Hematopoietic multipotent progenitor cell treated with erythropoietin and hydrocortisone succinate and interleukin-3 and kit ligand, for 6 days (in vitro differentiated cells): ENCODE measurements at regions not wholly inside any gene's neighbourhood (a gene's known extent, or its start where the extent isn't known, plus 50 kb on each side); places are given as distances from the start of the nearest gene placed in this dataset.

Source experiments
- DNase-seq: peaks from one replicate; pipeline ENCODE4 v3.0.0-alpha.2; 2015

- no peak for DNase-seq
Measured at GRCh38 chr1:4017636-4018365, 117.7 kb upstream of the C1orf174 start.

GRCh38 chr1:4018466-4019146, 118.5 kb upstream of the C1orf174 start:
- no peak for DNase-seq

GRCh38 chr1:4019147-4019521, 119.1 kb upstream of the C1orf174 start:
- no peak for DNase-seq

DNA sequence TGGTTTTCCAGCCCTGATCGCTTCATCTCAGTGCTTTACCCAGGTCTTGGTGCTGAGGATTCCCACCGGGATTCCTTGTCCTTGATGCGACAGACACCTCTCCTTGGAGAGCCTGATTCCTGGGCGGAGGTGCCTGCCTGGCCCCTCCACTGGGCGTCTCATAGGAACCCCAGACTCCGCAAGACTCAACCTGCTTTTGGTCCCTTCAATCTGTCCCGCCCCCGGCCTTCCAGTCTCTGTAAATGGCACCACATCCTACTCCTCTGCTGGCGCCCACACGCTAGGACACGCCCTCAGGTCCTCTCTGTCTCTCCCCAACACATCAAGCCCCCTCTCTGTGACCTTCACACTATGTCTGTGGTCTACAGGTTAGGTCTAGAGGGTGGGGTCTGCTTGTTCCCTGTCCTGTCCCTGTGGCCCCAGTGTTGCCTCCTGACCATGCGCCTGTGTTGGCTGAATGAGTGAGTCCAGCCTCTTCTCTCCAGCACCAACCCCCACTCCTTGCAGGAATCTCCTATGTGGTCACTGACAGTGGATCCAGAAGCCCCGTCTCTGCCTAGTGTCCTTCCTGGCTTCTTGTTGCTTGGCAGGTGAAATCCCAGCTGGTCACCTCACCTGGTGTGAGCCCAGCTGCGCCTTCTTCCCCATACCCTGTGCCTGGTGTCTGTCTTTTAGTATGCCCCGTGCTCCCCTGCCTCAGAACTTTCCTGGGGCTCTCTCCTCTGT, 119.7 kb upstream of the C1orf174 start:
- no peak for DNase-seq

DNA sequence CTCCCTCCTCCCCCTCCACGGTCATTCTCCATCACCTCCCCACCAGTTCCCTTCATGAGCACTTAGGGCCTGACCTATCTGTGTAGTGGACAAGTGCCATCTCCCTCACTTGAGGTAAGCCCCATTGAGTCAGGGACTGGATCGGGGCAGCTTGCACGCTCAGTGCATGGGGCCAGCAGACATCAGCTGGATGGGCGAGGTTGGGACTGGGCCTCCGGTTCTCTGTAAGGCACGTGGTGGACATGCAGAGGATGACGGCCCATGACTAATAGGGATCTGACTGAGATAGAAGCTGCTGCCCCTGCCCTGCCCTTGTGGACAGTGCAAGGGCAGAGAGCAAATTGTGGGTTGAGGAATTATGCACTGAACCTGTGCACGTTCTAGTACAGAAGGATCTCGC, 120.4 kb upstream of the C1orf174 start:
- no peak for DNase-seq

GRCh38 chr1:4021136-4021973, 121.3 kb upstream of the C1orf174 start:
- no peak for DNase-seq

DNA sequence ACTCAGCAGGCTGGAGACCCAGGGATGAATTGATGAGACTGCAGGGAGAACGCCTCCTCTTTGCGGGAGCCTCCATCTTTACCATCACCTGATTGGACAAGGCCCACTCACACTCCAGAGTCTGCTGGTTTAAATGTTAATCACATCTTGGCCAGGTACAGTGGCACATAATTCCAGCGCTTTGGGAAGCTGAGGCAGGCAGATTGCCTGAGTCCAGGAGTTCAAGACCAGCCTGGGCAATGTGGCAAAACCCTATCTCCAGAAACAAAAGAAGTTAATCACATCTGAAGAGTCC, 121.8 kb upstream of the C1orf174 start:
- no peak for DNase-seq

DNA sequence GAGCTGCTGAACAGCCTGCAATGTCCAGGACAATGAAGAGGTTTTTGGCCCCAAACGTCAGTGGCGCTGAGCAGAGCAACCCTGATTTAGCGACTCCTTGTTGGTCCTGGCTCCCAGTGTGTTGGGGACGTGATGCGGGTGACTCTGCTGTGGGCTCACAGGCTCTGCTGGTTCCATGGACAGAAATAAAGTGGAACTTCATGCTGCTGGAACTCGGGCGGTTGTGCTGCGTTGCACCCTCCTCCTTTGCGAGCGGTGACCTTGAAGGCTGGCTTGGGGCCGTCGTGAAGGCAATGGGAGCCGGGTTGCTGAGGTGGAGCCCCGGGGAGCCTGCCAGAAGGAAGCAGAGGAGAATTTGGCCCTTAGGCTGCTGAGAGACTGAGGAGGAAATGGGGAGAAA, 122.6 kb upstream of the C1orf174 start:
- no peak for DNase-seq

DNA sequence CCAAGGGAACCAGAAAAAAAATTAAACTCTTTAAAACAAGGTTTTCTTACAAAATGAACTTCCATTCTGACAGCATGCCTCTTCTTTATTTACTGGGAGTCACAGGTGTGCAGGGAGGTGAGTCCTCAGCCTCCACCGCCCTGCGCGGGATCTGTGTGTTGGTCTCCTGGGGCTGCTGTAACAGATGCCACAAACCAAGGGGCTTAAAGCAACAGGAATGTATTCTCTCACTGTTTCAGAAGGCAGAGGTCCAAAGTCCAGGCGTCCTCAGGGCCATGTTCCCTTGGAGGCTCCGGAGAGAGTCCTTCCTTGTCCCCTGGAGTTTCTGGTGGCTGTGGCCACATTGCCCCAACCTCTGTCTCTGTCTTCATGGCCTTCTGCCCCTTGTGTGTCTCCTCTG, 123.6 kb upstream of the C1orf174 start:
- DNase-seq, result no peak

GRCh38 chr1:4024811-4025210, 124.7 kb upstream of the C1orf174 start:
- no peak for DNase-seq

DNA sequence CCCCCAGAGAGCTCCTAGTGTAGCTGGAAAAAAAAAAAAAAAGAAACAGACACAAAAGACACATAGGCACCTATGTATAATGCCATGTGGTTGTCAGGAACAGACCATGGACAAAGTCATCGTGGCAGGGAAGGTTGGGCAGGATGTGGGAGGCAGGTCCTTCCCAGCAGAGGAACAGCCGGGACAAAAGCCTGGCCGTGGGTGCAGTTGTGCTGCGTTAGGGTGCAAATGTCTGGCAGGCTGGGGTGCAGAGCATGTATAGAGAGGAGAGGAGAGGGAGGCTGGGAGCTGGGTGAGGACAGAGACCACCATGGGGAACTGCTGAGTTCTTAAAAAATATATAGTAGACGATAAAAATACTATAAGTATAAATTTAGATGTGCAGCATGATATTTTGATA, 125.7 kb upstream of the C1orf174 start:
- no peak for DNase-seq

DNA sequence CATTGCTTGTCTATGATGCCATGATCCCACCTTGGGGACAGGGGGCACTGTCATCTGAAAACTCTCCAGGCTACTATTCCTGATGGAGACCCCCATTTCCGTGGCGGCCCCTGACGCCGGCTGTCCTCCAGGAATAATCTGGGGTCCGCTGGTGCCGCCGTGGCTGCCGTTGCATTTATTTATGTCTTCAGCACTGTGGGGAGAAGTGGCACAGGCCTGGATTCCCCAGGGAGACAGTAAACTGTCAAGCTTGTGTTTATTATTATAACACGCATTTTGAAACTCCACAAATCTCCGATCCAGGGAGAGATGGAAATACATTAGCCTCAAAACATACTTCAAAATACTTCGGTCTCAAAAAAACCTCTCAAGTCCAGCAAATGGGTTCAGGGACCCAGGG, 126.9 kb upstream of the C1orf174 start:
- no peak for DNase-seq

DNA sequence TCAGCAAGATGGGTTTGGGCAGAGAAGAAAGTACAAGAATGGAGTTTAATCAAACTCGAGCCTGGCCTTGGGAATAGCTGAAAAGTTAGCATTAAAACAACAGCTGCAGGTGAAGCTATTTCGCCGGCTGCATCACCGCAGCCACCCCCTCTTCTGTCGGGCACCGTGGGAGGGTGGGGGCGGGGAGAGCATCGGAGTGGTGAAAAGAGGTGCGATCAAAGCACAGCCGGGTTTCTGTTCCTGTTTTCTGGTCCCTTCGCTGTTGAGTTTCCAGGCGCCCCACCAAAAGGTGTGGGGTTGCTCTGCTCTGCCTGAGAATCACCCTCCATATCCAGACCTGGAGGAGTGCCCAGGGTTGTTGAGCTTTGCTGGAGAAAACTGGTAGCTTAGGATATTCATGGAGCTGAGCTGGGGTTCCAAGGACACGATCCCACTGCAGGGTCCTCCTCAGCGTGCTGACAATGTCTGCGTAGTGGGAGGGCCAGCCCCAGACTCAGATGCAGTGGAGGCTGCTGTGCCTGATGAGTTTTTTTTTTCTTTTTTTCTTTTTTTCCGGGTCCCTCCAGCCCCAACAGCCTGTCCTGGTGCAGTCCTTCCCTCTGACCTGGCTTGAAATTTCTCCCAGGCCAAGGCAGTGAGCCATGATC, 127.5 kb upstream of the C1orf174 start:
- DNase-seq, result no peak

DNA sequence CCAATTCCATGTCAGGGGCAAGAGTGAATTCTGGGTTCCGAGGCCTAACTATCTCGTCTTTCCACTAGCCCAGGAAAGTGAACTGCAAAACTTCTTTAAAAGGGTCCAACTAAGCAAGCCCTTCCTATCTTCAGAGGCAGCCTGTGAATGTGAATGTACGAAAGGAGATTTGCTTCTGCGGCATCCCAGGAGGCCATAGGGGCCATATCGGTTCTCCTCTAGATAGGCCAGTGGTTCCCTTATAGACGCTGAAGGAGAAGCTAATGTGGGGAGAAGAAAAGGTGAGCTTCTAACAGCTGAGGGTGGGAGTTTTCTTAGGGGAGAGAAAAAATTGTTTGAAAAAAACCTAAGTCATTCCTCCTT, 128.0 kb upstream of the C1orf174 start:
- no peak for DNase-seq

- no peak for DNase-seq
Measured at GRCh38 chr1:4029376-4029775, 129.3 kb upstream of the C1orf174 start.

GRCh38 chr1:4032571-4032970, 132.5 kb upstream of the C1orf174 start:
- DNase-seq, result no peak

GRCh38 chr1:4033129-4033676, 133.1 kb upstream of the C1orf174 start:
- DNase-seq, result no peak

DNA sequence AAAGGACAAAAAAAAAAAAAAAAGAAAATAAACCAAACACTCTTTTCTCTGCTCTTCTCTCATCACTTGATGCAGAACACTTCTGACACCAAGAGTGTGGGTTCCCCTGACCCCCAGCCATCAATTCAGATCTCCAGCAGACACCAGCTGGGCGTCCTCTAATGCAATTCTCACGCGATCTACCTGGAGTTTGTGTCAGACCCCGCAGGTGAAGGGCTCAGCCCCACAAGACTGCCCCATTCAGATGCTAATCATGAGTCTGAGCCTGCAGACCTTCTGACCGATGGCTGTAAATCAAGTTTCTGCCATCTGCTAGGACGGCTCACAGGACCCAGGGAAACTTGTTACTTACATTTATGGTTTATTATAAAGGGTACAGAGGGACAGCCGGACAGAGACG, 133.6 kb upstream of the C1orf174 start:
- DNase-seq, result no peak

DNA sequence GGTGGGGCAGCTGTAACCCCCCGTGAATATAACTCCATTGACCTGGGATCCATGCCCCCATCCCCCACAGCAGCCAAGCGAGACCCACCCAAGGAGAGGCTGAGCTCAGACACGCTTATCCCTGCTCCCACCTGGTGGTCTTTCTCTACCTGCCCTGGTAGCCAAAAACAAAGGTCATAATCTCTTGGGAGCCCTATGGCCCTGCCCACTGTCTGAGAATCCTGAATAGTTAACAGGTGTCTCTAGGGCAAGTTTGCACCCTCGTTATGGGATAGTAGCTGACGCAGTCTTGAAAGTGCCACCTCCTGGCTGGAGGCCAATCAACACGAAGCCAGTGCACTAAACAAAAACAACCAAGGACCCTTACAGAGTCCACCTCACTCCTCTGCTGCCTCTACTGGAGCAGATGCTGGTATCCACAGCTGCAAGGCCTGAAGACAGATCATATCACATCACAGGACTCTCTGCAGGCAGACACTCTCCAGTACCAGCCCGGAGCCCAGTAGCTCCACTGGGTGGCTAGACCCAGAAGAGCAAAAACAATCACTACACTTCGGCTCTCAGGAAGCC, 134.3 kb upstream of the C1orf174 start:
- DNase-seq, result no peak

DNA sequence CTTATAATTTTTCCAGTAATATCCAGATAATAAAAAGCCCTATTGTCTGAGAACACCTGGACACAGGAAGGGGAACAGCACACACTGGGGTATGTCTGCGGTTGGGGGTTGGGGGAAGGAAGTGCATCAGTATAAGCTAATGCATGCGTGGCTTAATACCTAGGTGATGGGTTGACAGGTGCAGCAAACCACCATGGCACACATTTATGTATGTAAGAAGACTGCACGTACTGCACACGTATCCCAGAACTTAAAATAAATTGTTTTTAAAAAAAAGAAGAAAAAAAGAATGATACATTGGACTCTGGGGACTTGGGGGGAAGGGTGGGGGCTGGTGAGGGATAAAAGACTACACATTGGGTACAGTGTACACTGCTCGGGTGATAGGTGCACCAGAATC, 144.9 kb upstream of the C1orf174 start:
- no peak for DNase-seq

GRCh38 chr1:4045397-4046010, 145.4 kb upstream of the C1orf174 start:
- no peak for DNase-seq
